ENCODE measurements at regions not wholly inside any gene's neighbourhood (a gene's known extent, or its start where the extent isn't known, plus 50 kb on each side); places are given as distances from the start of the nearest gene placed in this dataset.
A peak's percentile ranks its signal among the peaks of the same experiment; 100 is the strongest.

DNA sequence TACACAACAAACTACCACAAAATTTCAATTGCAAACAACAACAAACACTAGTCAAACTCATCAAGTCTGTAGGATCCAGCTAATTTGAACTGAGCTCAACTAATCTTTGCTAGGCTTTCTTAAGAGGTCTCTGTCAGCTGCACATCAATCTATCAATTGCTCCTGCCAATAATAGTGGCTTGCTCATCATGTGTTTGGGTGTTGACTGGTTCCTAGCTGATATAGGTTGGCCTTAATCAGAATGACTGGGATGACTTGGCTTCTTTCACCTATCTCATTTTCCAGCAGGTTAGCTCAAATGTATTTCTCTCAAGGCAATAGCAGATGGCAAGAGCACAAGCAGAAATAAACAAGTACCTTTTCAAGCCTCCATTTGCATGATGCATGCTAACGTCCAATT lies 370.3 kb upstream of the NFE2L3 start:
- Mint-ChIP-seq H3K4me3 (no peak overlapping the region), H3K9me3 (no peaks in the 10 kb centered on the region), H3K27ac (no peak overlapping the region), H3K4me1 (no peaks in the 10 kb centered on the region), H3K27me3 (peaks cover 12% of the 10 kb centered on the region), H3K36me3 (no peaks in the 10 kb centered on the region)
- ATAC-seq = no peak

DNA sequence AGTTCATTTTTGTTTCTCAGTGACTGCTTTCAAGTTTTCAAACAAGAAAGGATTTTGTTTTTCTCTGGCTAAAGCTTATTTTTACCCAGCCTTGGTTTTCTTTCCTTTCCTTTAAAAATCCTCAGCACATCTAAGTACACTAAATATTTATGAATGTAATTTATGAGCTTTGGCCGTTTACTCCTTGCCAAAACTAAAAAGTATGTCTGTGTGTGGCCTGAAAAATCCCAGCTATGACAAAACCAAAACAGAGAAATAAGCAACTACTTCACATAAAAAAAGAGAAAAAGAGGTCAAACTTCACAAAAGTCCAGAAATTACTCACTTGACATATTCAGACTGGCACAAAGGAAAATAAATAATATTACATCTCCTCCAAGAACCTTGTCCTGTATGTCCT lies 365.1 kb upstream of the NFE2L3 start:
- ATAC-seq = no peak
- Mint-ChIP-seq H3K9me3 (no peaks in the 10 kb centered on the region), H3K27ac (no peak overlapping the region)

DNA sequence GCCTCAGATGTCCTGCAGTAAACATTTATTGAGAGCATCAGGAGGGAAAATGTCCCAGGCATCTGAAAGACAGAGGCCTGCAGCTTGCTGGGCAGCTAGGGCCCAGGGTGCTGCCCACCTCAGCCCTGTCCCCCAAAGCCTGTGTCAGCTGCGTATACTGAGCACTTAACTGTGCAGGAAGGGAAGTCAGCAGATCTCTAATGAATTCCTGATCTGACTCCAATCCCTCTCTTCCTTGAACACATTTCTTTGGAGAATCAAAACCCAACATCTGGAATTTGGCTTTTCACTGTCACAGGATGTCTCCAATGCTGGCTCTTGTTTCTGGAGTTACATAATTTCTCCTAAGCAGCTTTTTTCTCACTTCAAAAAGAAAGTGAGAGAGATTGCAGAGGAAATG lies 364.7 kb upstream of the NFE2L3 start:
- no peaks in the 10 kb centered on the region for H3K4me1 Mint-ChIP-seq
- no peak for ATAC-seq
- H3K36me3 Mint-ChIP-seq = no peaks in the 10 kb centered on the region
- peaks cover 11% of the 10 kb centered on the region for H3K27me3 Mint-ChIP-seq
- no peaks in the 10 kb centered on the region for H3K9me3 Mint-ChIP-seq
- H3K4me3 Mint-ChIP-seq = no peak overlapping the region
- H3K27ac Mint-ChIP-seq = no peak overlapping the region

More for the DNA sequence above, 365.1 kb upstream of the NFE2L3 start:
- H3K4me3 Mint-ChIP-seq = no peak overlapping the region
- H3K36me3 Mint-ChIP-seq = no peaks in the 10 kb centered on the region
- H3K4me1 Mint-ChIP-seq = no peaks in the 10 kb centered on the region
- peaks cover 8% of the 10 kb centered on the region for H3K27me3 Mint-ChIP-seq

DNA sequence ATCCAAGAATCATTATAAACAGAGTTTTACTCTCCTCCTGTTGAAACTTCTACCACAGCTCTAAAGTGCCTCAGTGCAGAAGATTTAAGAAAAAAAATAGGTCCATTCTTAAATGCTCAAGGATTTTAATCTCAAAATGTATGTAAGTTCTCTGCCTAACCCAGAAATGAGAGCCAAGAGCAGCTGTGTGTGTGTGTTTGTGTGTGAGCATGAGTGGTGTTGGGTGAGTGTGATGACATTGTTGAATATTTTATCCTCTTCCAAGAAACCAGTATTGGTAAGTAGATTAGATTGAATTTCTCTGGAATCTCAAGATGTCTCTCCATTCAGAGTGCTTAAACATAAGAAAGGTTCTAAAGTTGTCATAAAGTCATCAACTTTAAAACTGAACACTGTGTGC lies 363.6 kb upstream of the NFE2L3 start:
- H3K27ac Mint-ChIP-seq = no peak overlapping the region
- no peaks in the 10 kb centered on the region for H3K9me3 Mint-ChIP-seq
- H3K36me3 Mint-ChIP-seq = no peaks in the 10 kb centered on the region
- H3K4me1 Mint-ChIP-seq = no peaks in the 10 kb centered on the region
- peaks cover 21% of the 10 kb centered on the region for H3K27me3 Mint-ChIP-seq
- no peak overlapping the region for H3K4me3 Mint-ChIP-seq
- no peak for ATAC-seq

DNA sequence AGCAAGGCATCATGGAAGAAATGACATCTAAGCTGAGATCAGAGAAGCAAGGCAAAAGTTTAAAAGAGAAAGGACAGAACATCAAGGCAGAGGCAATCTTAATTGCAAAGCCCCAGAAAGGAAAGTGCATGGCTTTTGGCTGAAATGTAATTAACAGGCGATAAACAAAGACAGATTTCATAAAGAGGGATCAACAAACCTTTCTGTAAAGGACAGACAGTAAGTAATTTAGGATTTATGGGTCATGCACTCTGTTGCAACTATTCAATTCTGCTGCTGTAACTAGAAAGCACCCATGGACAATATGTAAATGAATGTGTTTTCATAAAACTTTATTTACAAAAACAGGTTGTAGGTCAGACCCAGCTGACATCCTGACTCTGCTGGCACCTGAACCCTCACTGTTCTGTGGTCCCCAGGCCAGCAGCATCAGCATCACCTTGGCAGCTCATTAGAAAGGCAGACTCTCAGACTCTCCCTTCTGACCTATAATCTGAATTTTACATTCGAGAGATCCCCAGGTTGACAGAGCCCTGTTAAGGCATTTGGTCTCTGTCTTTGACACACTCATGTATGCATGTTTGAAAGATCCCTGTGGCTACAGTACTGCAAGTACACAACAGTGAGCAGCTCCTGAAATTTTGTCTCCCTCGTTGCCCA lies 362.9 kb upstream of the NFE2L3 start:
- H3K27ac Mint-ChIP-seq = no peak overlapping the region
- no peaks in the 10 kb centered on the region for H3K4me1 Mint-ChIP-seq
- no peaks in the 10 kb centered on the region for H3K36me3 Mint-ChIP-seq
- H3K4me3 Mint-ChIP-seq = no peak overlapping the region
- H3K27me3 Mint-ChIP-seq = peaks cover 26% of the 10 kb centered on the region
- no peaks in the 10 kb centered on the region for H3K9me3 Mint-ChIP-seq
- ATAC-seq = no peak

DNA sequence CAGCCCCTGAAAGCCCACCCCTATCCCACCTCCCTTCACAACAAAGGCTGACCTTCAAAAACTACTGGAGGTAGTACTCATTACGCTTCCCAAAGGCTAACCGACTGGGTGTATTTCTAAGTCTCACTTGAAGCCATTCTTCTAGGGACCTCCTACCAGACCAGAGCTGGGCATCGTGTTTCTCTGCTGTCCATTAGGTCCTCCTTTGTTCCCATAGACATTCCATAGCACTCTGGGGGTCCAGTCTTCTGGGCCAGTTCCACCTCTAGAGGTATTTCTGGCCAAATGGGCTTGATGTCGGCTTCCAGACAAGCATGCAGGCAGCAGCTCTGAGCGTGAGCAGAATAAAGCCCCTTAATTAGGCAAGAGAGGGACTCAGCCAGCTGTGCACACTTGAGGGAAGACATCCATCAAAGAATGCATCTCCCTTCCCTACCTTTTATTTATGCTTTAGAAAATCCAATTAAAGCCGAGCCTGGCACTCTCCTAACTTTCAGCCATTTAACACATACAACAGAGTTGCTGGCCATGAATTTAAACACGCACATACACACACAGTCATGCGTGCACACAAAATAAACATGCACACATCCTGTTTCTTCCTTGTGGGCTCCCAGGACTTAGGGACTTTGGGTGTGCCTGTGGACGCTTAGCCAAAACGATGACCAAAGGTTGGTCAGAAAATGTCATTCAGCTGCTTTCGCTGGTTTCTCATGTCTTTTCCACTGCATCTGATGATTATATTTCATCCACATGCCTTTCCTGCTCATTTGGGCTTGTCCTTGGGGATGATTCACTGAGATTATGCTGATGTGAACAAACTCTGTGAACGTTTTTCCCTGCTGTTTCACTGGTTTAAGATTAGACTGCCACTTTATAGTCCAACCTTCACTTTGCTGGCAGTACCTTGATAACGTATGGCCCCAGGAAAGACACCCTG lies 362.0 kb upstream of the NFE2L3 start:
- Mint-ChIP-seq H3K27ac (no peak overlapping the region), H3K4me1 (no peaks in the 10 kb centered on the region), H3K27me3 (peaks cover 35% of the 10 kb centered on the region), H3K4me3 (no peak overlapping the region), H3K36me3 (no peaks in the 10 kb centered on the region), H3K9me3 (no peaks in the 10 kb centered on the region)
- no peak for ATAC-seq

DNA sequence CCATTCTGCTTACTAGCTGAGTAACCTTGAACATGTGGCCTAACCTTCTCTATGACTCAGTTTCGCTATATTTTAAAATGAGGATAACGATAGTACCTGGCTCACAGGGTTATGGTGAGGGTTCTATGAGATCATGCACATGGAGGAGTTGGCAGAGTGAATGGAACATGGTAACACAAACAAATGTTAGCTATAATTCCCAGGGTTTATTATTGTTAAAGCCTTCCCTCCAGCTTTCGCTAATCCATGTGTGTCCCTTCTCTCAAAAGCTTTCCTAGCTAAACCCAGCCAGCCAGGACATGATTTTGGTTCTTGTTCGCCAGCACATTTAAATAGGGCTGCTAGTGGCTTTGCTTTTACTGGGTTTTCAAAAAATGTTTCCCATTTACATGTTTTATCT lies 361.0 kb upstream of the NFE2L3 start:
- no peak overlapping the region for H3K27ac Mint-ChIP-seq
- H3K4me1 Mint-ChIP-seq = no peaks in the 10 kb centered on the region
- H3K4me3 Mint-ChIP-seq = no peak overlapping the region
- peaks cover 37% of the 10 kb centered on the region for H3K27me3 Mint-ChIP-seq
- no peaks in the 10 kb centered on the region for H3K9me3 Mint-ChIP-seq
- no peak for ATAC-seq
- H3K36me3 Mint-ChIP-seq = no peaks in the 10 kb centered on the region

DNA sequence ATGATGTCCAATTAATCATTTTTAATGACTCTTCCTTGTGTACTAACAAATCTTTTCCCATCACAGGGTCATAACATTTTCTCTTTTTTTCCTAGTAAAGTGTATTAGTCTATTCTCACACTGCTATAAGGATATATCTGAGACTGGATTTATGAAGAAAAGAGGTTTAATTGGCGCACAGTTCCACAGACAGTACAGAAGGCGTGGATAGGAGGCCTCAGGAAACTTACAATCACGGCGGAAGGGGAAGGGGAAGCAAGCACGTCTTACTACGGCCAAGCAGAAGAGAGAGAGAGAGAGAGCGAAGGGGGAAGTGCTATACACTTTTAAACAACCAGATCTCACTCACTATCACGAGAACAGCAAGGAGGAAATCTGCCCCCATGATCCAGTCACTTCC lies 359.4 kb upstream of the NFE2L3 start:
- no peaks in the 10 kb centered on the region for H3K36me3 Mint-ChIP-seq
- no peaks in the 10 kb centered on the region for H3K9me3 Mint-ChIP-seq
- no peak overlapping the region for H3K4me3 Mint-ChIP-seq
- H3K4me1 Mint-ChIP-seq = no peaks in the 10 kb centered on the region
- no peak overlapping the region for H3K27ac Mint-ChIP-seq
- H3K27me3 Mint-ChIP-seq = peaks cover 37% of the 10 kb centered on the region
- ATAC-seq = no peak

DNA sequence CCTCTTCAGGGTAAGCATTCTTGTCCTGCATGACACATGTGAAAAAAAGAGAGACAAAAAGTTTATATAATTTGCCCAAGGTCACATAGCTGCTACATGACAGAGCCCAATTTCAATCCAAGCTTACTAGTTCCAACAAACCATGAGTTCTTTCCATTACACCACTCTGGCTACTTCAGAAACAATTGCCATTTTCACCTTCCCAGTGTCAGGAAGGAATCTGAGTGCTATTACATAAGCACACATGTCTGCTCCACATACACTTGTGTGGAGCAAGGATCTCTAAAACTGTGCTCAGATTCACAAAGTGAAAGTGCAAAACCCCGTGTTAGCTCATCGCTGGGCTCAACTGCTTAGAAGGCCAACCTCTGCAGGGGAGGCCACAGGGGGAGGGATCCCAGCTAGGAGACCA lies 356.2 kb upstream of the NFE2L3 start:
- no peaks in the 10 kb centered on the region for H3K9me3 Mint-ChIP-seq
- no peak for ATAC-seq
- no peak overlapping the region for H3K4me3 Mint-ChIP-seq
- H3K4me1 Mint-ChIP-seq = no peaks in the 10 kb centered on the region
- H3K36me3 Mint-ChIP-seq = no peaks in the 10 kb centered on the region
- peaks cover 38% of the 10 kb centered on the region for H3K27me3 Mint-ChIP-seq
- no peak overlapping the region for H3K27ac Mint-ChIP-seq

DNA sequence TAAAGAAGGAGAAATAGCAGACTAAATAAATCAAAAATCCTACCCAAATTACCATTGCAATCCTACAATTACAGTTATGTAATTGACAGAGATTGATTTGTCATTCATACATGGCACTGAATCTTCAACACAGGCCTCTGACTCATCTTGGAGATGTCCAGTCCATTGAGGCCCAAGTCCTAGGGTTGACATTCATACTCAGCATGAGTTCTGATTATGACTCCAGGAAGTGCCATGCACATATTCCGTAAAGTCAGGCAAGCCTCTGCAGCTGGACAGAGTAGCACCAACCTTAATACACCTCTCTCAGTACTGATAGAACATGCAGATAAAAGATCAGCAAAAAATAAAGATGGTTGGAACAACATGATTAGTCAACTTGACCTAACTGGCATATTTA lies 353.7 kb upstream of the NFE2L3 start:
- no peak overlapping the region for H3K27ac Mint-ChIP-seq
- no peak for ATAC-seq
- no peak overlapping the region for H3K4me3 Mint-ChIP-seq
- peaks cover 7% of the 10 kb centered on the region for H3K4me1 Mint-ChIP-seq
- H3K27me3 Mint-ChIP-seq = peaks cover 30% of the 10 kb centered on the region
- H3K9me3 Mint-ChIP-seq = no peaks in the 10 kb centered on the region
- no peaks in the 10 kb centered on the region for H3K36me3 Mint-ChIP-seq

DNA sequence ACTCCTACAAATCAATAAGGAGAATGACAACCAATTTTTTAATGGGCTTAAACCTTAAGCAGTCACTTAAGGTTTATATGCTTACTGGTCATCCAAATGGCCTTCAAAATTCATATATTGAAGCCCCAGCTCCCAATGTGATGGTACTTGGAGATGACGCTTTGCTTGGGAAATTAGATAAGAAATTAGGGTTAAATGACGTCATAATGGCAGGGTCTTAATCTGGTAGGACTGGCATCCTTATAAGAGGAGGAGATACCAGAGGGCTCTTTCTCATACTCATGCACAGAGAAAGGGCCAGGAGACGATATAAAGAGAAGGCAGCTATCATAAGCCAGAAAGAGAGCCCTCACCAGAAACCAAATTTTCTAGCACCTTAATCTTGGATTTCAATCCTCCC lies 350.8 kb upstream of the NFE2L3 start:
- no peak overlapping the region for H3K4me3 Mint-ChIP-seq
- peaks cover 7% of the 10 kb centered on the region for H3K4me1 Mint-ChIP-seq
- no peaks in the 10 kb centered on the region for H3K36me3 Mint-ChIP-seq
- no peaks in the 10 kb centered on the region for H3K9me3 Mint-ChIP-seq
- ATAC-seq = no peak
- no peak overlapping the region for H3K27ac Mint-ChIP-seq
- peaks cover 31% of the 10 kb centered on the region for H3K27me3 Mint-ChIP-seq

DNA sequence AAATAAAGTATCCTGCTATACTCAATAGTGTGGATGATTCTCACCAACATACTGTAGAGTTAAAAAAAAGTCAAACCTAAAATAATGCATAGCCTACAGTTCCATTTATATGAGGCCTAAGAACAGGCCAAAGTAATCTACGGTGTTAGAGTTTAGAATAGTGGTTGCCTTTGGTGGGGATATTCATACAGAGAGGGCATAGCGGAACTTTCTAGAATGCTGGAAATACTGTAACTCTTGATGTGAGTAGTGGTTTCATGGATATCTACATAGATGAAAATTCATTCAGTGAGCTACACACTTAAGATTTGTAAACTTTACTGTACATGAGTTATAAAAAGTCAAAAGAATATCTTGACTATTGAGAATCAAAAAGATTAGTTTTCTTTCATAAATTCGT lies 349.9 kb upstream of the NFE2L3 start:
- ATAC-seq = no peak
- H3K4me3 Mint-ChIP-seq = no peak overlapping the region
- H3K36me3 Mint-ChIP-seq = no peaks in the 10 kb centered on the region
- no peak overlapping the region for H3K27ac Mint-ChIP-seq
- H3K4me1 Mint-ChIP-seq = peaks cover 7% of the 10 kb centered on the region
- H3K27me3 Mint-ChIP-seq = peaks cover 31% of the 10 kb centered on the region
- no peaks in the 10 kb centered on the region for H3K9me3 Mint-ChIP-seq

DNA sequence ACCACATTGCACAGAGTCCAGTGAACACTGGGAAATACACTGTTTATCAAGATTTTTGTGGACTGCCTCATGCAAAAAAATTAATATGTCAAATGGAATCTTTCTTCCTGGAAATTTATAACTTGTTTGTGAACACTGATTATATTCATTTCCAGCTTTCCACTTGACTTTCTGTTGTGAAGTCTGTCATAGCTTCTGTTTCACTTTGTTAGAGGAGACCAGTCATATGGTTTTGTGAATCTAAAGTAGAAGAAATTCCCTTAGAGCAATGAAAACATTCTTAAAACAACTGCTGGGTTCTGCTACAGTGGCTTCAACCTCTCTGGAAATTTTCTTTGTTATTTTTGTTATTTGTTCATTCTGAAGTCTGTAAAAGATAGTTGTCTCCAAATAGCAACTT lies 349.5 kb upstream of the NFE2L3 start:
- Mint-ChIP-seq H3K4me1 (peaks cover 7% of the 10 kb centered on the region), H3K4me3 (no peak overlapping the region), H3K9me3 (no peaks in the 10 kb centered on the region), H3K27ac (no peak overlapping the region), H3K27me3 (peaks cover 31% of the 10 kb centered on the region), H3K36me3 (no peaks in the 10 kb centered on the region)
- ATAC-seq = no peak

DNA sequence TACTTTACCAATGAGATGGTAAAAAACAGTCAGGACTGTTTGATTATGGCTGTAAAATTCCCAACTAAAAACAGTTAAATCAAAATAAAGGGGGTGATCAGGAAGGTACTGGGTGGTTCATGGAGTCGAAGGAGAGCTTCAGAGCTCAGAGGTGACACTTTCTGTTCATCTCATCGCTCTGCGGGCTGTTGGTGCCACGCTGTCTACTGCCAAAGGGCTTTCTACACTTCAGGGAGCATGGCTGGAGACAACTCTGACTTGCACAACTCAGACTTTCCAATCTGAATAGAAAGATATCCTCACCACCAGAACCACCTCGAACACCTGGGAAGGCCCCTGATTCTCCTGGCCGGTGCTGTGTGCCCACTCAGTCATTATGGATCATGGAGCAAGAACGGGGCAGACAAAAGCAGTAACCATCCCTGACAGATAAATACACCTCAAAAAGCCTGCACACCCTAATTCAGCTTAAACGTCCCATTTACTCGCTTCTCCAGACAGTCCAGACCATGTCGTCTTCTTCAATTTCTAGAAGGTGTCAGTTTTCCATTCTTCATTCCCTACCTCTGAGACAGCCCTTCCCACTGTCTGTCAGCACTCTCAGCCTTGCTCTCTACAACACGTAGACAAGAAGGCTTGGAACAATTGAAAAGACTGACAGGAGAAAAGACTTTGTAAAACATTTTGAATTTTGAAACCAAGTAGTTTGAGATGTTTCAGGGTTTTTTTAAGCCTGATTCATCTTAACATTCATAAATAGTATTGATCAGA lies 348.7 kb upstream of the NFE2L3 start:
- Mint-ChIP-seq H3K27me3 (peaks cover 25% of the 10 kb centered on the region), H3K9me3 (no peaks in the 10 kb centered on the region), H3K4me3 (no peak overlapping the region), H3K4me1 (peaks cover 7% of the 10 kb centered on the region), H3K27ac (no peak overlapping the region), H3K36me3 (no peaks in the 10 kb centered on the region)
- peak; percentile 47 for ATAC-seq

DNA sequence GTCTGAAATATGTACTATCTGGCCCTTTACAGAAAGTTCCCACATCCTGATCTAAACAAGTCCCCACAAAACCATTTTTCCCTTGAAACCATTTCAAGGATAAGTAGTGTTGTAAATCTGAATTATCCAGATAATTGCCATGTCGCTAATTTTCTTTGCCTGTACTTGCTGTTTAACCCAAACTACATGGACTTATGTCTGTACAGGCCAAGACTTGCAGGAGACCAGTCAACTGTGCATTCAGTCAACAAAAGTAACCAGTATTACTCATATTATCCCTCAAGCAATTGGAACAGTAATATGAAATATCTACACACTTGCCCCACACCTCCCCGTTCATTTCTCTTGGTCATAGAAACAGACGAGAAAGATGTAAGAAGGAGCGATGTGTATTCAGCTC lies 347.8 kb upstream of the NFE2L3 start:
- H3K36me3 Mint-ChIP-seq = no peaks in the 10 kb centered on the region
- no peak for ATAC-seq
- H3K27ac Mint-ChIP-seq = no peak overlapping the region
- no peaks in the 10 kb centered on the region for H3K9me3 Mint-ChIP-seq
- H3K27me3 Mint-ChIP-seq = peaks cover 21% of the 10 kb centered on the region
- H3K4me1 Mint-ChIP-seq = peaks cover 7% of the 10 kb centered on the region
- H3K4me3 Mint-ChIP-seq = no peak overlapping the region
